GM20000 (cell line): ENCODE measurements at regions not wholly inside any gene's neighbourhood (a gene's known extent, or its start where the extent isn't known, plus 50 kb on each side); places are given as distances from the start of the nearest gene placed in this dataset.

Experiments
- DNase-seq: peaks from one replicate; pipeline ENCODE4 v3.0.0; 2012; ENCODE audit warnings: low spot score
- CTCF ChIP-seq: IDR thresholded peaks from 2 replicates; pipeline ENCODE4 v1.5.1; 2012; ENCODE audit warnings: mild to moderate bottlenecking, control low read depth; ENCODE audit errors: extremely low read depth, missing control alignments

GRCh38 chr5:118692811-118693342 lies 295.5 kb downstream of the DTWD2 start:
- TF ChIP-seq CTCF, result no peak
- DNase-seq, result no peak

GRCh38 chr5:118687661-118688621 lies 300.4 kb downstream of the DTWD2 start:
- no peak for DNase-seq
- no peak for TF ChIP-seq CTCF

- no peak for TF ChIP-seq CTCF
- no peak for DNase-seq
Measured at GRCh38 chr5:118687100-118687499, 301.2 kb downstream of the DTWD2 start.

GRCh38 chr5:118681655-118682054 lies 306.7 kb downstream of the DTWD2 start:
- TF ChIP-seq CTCF, result no peak
- DNase-seq, result no peak

GRCh38 chr5:118679264-118679940 lies 308.9 kb downstream of the DTWD2 start:
- TF ChIP-seq CTCF, result no peak
- no peak for DNase-seq

- TF ChIP-seq CTCF, result no peak
- no peak for DNase-seq
Measured at GRCh38 chr5:118678746-118679145, 309.6 kb downstream of the DTWD2 start.

GRCh38 chr5:118675247-118675646 lies 313.1 kb downstream of the DTWD2 start:
- TF ChIP-seq CTCF, result no peak
- DNase-seq, result no peak
